Fibroblast of skin of right biceps (primary cell): ENCODE measurements at regions not wholly inside any gene's neighbourhood (a gene's known extent, or its start where the extent isn't known, plus 50 kb on each side); places are given as distances from the start of the nearest gene placed in this dataset.
"Not testable (repeated sequence)": the region's sequence is repeated elsewhere in the genome, so short reads cannot be mapped to it uniquely, and the experiment has no call there.

Experiments
- DNase-seq: peaks from one replicate; pipeline ENCODE4 v3.0.0-alpha.2; 2013

- peak; percentile 54 for DNase-seq
Measured at GRCh38 chr4:189124149-189124758, 816.4 kb upstream of the FRG1 start.

GRCh38 chr4:189124791-189125190 is 815.9 kb upstream of the FRG1 start:
- DNase-seq, result no peak

- no peak for DNase-seq
Measured at GRCh38 chr4:189126040-189126439, 814.6 kb upstream of the FRG1 start.

GRCh38 chr4:189128341-189128740 is 812.3 kb upstream of the FRG1 start:
- no peak for DNase-seq

- DNase-seq, result no peak
Measured at GRCh38 chr4:189129044-189129694, 811.5 kb upstream of the FRG1 start.

GRCh38 chr4:189131118-189131517 is 809.6 kb upstream of the FRG1 start:
- DNase-seq, result no peak

GRCh38 chr4:189136462-189136861 is 804.2 kb upstream of the FRG1 start:
- no peak for DNase-seq

GRCh38 chr4:189143263-189143952 is 797.3 kb upstream of the FRG1 start:
- no peak for DNase-seq

- DNase-seq, result no peak
Measured at GRCh38 chr4:189147005-189147929, 793.4 kb upstream of the FRG1 start.

GRCh38 chr4:189155083-189155482 is 785.6 kb upstream of the FRG1 start:
- not testable (repeated sequence) for DNase-seq

- DNase-seq, result no peak
Measured at GRCh38 chr4:189162073-189162789, 778.4 kb upstream of the FRG1 start.

GRCh38 chr4:189162888-189163287 is 777.8 kb upstream of the FRG1 start:
- no peak for DNase-seq

- DNase-seq, result no peak
Measured at GRCh38 chr4:189176002-189176401, 764.7 kb upstream of the FRG1 start.

GRCh38 chr4:189177130-189177529 is 763.5 kb upstream of the FRG1 start:
- peak; percentile 42 for DNase-seq

GRCh38 chr4:189178125-189178746 is 762.4 kb upstream of the FRG1 start:
- no peak for DNase-seq

GRCh38 chr4:189185810-189186432 is 754.8 kb upstream of the FRG1 start:
- no peak for DNase-seq

- DNase-seq, result no peak
Measured at GRCh38 chr4:189187531-189188052, 753.1 kb upstream of the FRG1 start.

- no peak for DNase-seq
Measured at GRCh38 chr4:189198624-189199023, 742.0 kb upstream of the FRG1 start.

- no peak for DNase-seq
Measured at GRCh38 chr4:189200353-189200752, 740.3 kb upstream of the FRG1 start.

GRCh38 chr4:189202182-189202868 is 738.3 kb upstream of the FRG1 start:
- peak; percentile 84 for DNase-seq

GRCh38 chr4:189202869-189203271 is 737.8 kb upstream of the FRG1 start:
- peak; percentile 92 for DNase-seq
